ENCODE measurements at regions not wholly inside any gene's neighbourhood (a gene's known extent, or its start where the extent isn't known, plus 50 kb on each side); places are given as distances from the start of the nearest gene placed in this dataset.

DNA sequence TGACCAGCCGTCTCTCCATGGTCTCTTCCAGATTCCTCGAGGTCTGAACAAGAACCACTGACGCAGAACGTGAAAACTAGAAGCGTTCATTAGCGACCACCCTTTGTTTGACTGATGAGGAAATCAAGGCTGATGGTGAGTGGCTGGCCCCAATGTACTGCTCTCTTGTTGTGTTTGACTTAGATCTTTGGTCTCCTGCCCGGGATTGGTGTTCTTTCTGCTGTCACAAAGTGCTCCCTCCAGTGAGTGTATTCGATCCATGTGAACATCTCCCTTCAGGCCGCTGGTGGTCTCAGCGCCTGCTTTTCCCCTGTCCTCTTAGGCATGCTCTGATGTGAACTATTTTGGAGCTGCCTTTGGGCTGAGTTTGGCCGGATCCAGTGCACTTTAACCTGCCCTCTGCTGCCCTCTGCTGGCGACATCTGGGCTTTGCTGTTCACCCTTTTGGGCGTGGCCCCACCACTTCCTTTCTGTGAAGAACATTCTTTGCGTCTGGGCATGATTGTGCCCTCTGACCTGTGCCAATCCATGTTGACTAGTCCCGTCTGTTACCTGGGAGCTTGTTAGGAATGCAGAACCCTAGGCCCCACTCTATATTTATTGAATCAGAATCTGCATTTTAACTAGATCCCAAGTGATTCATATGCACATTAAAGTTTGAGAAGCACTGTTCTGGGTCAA is 279.1 kb downstream of the TTC6 start (continued):
- peak; percentile 74 for TF ChIP-seq LCORL (IDR thresholded peaks at IDR 0.05)
- peak; percentile 99 for TF ChIP-seq LCORL (CRISPR knock-in tag; IDR thresholded peaks at IDR 0.05)
- no peak for TF ChIP-seq ZNF20 (CRISPR knock-in tag; IDR thresholded peaks at IDR 0.05)
- TF ChIP-seq, protein P1, sequence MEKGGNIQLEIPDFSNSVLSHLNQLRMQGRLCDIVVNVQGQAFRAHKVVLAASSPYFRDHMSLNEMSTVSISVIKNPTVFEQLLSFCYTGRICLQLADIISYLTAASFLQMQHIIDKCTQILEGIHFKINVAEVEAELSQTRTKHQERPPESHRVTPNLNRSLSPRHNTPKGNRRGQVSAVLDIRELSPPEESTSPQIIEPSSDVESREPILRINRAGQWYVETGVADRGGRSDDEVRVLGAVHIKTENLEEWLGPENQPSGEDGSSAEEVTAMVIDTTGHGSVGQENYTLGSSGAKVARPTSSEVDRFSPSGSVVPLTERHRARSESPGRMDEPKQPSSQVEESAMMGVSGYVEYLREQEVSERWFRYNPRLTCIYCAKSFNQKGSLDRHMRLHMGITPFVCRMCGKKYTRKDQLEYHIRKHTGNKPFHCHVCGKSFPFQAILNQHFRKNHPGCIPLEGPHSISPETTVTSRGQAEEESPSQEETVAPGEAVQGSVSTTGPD (CRISPR knock-in tag; IDR thresholded peaks at IDR 0.05): no peak
- no peak for TF ChIP-seq ZNF30 (CRISPR knock-in tag; IDR thresholded peaks at IDR 0.05)
- 0 out of 2 replicates have a peak, but pooled peaks have one; percentile 26 for TF ChIP-seq ZNF431 (CRISPR knock-in tag; IDR thresholded peaks at IDR 0.05; ENCODE audit: borderline replicate concordance, low read depth)
- peak; percentile 39; the same call in 1 of the 2 replicates for TF ChIP-seq FOXK1 (CRISPR knock-in tag; IDR thresholded peaks at IDR 0.05; ENCODE audit: borderline replicate concordance, low read depth)
- no peak for TF ChIP-seq CHD2 (IDR thresholded peaks at IDR 0.05; ENCODE audit: low read depth, low read length)
- TF ChIP-seq KDM5B (CRISPR knock-in tag; IDR thresholded peaks at IDR 0.05; ENCODE audit: borderline replicate concordance): peak; percentile 94
- peak; percentile 79; the same call in 1 of the 2 replicates for TF ChIP-seq ARNT2 (CRISPR knock-in tag; IDR thresholded peaks at IDR 0.05; ENCODE audit: low read depth)
- no peak for TF ChIP-seq EED (CRISPR knock-in tag; IDR thresholded peaks at IDR 0.05)
- TF ChIP-seq ZNF615 (CRISPR knock-in tag; IDR thresholded peaks at IDR 0.05; ENCODE audit: borderline replicate concordance): no peak
- peak; percentile 96 for TF ChIP-seq CBX5 (CRISPR knock-in tag; IDR thresholded peaks at IDR 0.05; ENCODE audit: borderline replicate concordance)
- TF ChIP-seq, protein P2, sequence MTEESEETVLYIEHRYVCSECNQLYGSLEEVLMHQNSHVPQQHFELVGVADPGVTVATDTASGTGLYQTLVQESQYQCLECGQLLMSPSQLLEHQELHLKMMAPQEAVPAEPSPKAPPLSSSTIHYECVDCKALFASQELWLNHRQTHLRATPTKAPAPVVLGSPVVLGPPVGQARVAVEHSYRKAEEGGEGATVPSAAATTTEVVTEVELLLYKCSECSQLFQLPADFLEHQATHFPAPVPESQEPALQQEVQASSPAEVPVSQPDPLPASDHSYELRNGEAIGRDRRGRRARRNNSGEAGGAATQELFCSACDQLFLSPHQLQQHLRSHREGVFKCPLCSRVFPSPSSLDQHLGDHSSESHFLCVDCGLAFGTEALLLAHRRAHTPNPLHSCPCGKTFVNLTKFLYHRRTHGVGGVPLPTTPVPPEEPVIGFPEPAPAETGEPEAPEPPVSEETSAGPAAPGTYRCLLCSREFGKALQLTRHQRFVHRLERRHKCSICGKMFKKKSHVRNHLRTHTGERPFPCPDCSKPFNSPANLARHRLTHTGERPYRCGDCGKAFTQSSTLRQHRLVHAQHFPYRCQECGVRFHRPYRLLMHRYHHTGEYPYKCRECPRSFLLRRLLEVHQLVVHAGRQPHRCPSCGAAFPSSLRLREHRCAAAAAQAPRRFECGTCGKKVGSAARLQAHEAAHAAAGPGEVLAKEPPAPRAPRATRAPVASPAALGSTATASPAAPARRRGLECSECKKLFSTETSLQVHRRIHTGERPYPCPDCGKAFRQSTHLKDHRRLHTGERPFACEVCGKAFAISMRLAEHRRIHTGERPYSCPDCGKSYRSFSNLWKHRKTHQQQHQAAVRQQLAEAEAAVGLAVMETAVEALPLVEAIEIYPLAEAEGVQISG (CRISPR knock-in tag; IDR thresholded peaks at IDR 0.05): peak; percentile 53; the same call in 1 of the 2 replicates
- TF ChIP-seq ZNF317 (CRISPR knock-in tag; IDR thresholded peaks at IDR 0.05): peak; percentile 82
- no peak for TF ChIP-seq POLR2AphosphoS2 (IDR thresholded peaks at IDR 0.05; ENCODE audit: low read depth, low read length)
- no peak; the same call in 1 of the 2 replicates for TF ChIP-seq NCOR1 (IDR thresholded peaks at IDR 0.05; ENCODE audit: borderline replicate concordance, low read length)
- TF ChIP-seq ZNF772 (CRISPR knock-in tag; IDR thresholded peaks at IDR 0.05): peak; percentile 61
- no peak for TF ChIP-seq RBM39 (IDR thresholded peaks at IDR 0.05; ENCODE audit: low read depth, low read length, poor library complexity, severe bottlenecking)
- TF ChIP-seq, protein P3, sequence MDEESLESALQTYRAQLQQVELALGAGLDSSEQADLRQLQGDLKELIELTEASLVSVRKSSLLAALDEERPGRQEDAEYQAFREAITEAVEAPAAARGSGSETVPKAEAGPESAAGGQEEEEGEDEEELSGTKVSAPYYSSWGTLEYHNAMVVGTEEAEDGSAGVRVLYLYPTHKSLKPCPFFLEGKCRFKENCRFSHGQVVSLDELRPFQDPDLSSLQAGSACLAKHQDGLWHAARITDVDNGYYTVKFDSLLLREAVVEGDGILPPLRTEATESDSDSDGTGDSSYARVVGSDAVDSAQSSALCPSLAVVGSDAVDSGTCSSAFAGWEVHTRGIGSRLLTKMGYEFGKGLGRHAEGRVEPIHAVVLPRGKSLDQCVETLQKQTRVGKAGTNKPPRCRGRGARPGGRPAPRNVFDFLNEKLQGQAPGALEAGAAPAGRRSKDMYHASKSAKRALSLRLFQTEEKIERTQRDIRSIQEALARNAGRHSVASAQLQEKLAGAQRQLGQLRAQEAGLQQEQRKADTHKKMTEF (CRISPR knock-in tag; IDR thresholded peaks at IDR 0.05): peak; percentile 88
